ENCODE measurements at regions not wholly inside any gene's neighbourhood (a gene's known extent, or its start where the extent isn't known, plus 50 kb on each side); places are given as distances from the start of the nearest gene placed in this dataset.

DNA sequence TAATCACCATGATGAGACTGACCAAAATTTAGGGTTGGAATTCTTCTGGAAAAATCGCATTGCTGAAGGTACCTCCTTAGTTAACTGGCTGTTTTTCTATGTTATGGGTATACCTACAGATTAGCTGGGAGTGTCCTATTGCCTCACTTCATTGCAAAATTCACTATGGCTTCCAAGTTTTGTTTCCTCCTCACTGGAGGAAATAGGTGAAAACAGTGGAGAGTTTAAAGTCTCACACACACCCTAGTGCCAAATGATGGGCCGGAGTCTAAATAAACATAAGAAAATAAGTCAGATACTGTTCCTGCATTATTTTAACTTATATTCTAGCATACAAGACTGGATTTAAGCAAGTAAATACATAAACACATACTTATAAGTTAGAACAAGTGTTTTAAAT lies 98.2 kb downstream of the AHR start:
- TF ChIP-seq, protein P1, sequence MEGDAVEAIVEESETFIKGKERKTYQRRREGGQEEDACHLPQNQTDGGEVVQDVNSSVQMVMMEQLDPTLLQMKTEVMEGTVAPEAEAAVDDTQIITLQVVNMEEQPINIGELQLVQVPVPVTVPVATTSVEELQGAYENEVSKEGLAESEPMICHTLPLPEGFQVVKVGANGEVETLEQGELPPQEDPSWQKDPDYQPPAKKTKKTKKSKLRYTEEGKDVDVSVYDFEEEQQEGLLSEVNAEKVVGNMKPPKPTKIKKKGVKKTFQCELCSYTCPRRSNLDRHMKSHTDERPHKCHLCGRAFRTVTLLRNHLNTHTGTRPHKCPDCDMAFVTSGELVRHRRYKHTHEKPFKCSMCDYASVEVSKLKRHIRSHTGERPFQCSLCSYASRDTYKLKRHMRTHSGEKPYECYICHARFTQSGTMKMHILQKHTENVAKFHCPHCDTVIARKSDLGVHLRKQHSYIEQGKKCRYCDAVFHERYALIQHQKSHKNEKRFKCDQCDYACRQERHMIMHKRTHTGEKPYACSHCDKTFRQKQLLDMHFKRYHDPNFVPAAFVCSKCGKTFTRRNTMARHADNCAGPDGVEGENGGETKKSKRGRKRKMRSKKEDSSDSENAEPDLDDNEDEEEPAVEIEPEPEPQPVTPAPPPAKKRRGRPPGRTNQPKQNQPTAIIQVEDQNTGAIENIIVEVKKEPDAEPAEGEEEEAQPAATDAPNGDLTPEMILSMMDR (IDR thresholded peaks at IDR 0.05; ENCODE audit: low read depth, low read length, missing control alignments): no peak

DNA sequence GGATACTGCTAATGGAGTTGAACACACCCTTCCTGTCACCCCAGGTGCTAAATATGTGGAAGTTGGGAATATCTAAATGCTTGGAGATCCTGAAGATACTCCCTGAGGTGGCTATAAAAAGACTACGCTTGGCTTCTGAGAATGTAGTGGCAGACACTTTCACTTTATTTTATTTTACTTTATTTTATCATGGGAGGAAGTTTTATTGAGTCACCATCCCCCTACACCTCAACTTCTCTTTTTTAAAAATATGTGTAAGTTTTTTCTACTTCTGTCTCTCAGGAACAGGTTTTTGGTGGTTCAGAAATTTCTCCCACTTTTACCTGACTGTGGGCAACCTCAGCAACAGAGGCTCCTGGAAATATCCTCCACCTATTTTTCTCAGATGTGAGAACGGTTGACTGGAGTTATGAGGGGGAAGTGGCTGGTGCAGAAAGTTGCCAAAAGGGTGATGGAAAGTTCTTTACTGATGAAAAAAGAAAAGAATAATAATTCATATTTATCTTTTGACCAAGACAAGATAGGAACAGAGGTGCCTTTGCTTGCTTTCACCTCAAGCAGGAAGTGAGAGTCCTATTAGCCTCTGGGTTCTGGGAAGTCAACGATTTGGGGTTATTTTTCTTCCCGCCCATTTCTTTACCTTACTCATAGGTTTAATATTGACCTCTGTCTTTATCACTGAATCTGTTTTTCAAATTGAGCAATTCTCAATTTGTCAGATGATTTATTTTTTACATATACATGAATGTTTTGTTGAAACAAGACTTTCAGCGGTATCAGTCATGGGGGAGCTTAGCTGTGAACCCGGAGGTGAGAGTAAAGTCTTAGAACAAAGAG lies 103.6 kb downstream of the AHR start:
- no peak for DNase-seq
- Histone ChIP-seq H3K4me3 (ENCODE audit: low read depth, low read length) (no peak overlapping the region), H3K27ac (no peak overlapping the region), H3K36me3 (replicated peaks) (no peaks in the 10 kb centered on the region), H3K27me3 (replicated peaks) (no peaks in the 10 kb centered on the region)
- in situ Hi-C loops (cut with HindIII; ENCODE audit: low pct_ligation_motif_present, low sequenced_read_pairs): no loop called here
- TF ChIP-seq, protein P1 (IDR thresholded peaks at IDR 0.05; ENCODE audit: low read depth, low read length, missing control alignments): no peak

More for the DNA sequence above, 98.2 kb downstream of the AHR start:
- in situ Hi-C loops (cut with HindIII; ENCODE audit: low pct_ligation_motif_present, low sequenced_read_pairs): no loop called here
- Histone ChIP-seq H3K4me3 (ENCODE audit: low read depth, low read length) (no peak overlapping the region), H3K27me3 (replicated peaks) (no peaks in the 10 kb centered on the region), H3K27ac (no peak overlapping the region), H3K36me3 (replicated peaks) (no peaks in the 10 kb centered on the region)
- no peak for DNase-seq

DNA sequence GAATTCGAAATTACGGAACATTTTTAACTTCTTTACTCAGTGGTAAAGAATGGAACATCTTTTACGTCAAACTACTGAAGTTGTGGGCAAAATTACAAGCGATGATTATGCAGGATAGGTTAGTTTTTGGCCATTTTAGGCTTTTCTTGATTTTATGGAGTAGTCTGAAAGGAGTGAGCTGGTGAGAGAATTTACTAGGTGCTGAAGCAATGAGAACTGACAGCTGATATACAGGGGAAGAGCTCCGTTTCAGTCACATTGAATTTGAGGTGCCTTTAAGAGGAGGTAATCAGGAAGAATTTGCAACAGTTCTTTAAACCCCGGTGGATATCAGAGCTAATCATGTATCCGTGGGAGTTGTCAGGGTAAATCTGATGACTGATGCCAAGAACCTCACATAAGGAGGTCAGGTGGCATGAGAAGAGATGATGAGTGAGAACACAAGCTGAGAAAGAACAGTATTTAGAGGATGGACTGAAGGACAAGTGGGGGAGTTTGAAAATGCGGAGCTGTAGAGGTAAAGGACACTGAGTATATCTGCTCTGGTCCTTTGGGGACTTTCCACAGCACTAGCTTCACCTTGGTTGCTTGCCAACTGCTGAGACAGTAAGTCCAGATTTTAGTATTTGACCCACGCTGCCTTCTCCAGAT lies 104.3 kb downstream of the AHR start:
- TF ChIP-seq, protein P1 (IDR thresholded peaks at IDR 0.05; ENCODE audit: low read depth, low read length, missing control alignments): no peak
- no peaks in the 10 kb centered on the region for H3K27me3 ChIP-seq (replicated peaks)
- no peak overlapping the region for H3K4me3 ChIP-seq (ENCODE audit: low read depth, low read length)
- in situ Hi-C loops (cut with HindIII; ENCODE audit: low pct_ligation_motif_present, low sequenced_read_pairs): no loop called here
- DNase-seq: no peak
- H3K36me3 ChIP-seq (replicated peaks): no peaks in the 10 kb centered on the region
- no peak overlapping the region for H3K27ac ChIP-seq

DNA sequence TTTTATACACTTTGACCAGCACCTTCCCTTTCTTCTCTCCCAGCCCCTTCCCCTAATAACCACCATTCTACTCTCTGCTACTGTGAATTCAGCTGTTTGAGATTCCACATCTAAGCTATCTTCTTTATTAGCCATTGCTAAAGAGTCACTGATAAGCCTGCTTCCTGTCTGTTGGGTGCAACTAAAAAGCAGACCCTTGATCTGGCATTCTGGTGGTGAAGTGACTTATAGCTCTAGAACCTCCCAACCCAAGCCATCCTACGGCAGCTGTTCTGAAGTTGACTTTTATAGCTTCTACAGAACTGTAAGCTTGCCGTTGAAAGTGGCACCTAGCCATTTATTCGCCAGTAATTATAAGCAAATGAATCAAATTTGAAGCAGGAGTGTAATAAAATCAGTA lies 105.6 kb downstream of the AHR start:
- no peak overlapping the region for H3K27ac ChIP-seq
- H3K4me3 ChIP-seq (ENCODE audit: low read depth, low read length): no peak overlapping the region
- no peaks in the 10 kb centered on the region for H3K36me3 ChIP-seq (replicated peaks)
- in situ Hi-C loops (cut with HindIII; ENCODE audit: low pct_ligation_motif_present, low sequenced_read_pairs): no loop called here
- peak; percentile 29 for DNase-seq
- TF ChIP-seq, protein P1 (IDR thresholded peaks at IDR 0.05; ENCODE audit: low read depth, low read length, missing control alignments): no peak
- no peaks in the 10 kb centered on the region for H3K27me3 ChIP-seq (replicated peaks)

DNA sequence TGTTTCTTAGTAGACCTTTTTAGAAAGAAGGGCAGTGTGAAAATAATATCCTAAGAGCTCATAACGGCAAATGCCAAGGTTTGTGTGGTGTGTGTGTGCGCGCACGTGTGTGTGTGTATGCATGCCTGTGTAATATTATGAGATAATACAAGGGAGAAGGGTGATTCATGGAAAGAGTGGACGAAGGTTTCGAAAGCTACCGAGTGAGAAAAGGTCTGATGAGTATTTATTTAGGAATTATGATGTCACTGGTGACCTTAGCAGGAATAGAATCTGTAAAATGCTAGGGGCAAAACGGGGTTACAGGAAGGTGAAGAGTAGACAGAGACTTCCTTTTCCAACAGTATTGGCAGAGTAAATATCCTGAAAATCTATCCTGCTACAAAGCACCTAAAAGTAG lies 107.3 kb downstream of the AHR start:
- in situ Hi-C loops (cut with HindIII; ENCODE audit: low pct_ligation_motif_present, low sequenced_read_pairs): no loop called here
- H3K4me3 ChIP-seq (ENCODE audit: low read depth, low read length): no peak overlapping the region
- peak; percentile 95 for DNase-seq
- H3K27me3 ChIP-seq (replicated peaks): no peaks in the 10 kb centered on the region
- peak overlapping the region; percentile 94 for H3K27ac ChIP-seq
- TF ChIP-seq, protein P1 (IDR thresholded peaks at IDR 0.05; ENCODE audit: low read depth, low read length, missing control alignments): no peak
- no peaks in the 10 kb centered on the region for H3K36me3 ChIP-seq (replicated peaks)

Data from brain microvascular endothelial cell (primary cell).